ENCODE measurements at regions not wholly inside any gene's neighbourhood (a gene's known extent, or its start where the extent isn't known, plus 50 kb on each side); places are given as distances from the start of the nearest gene placed in this dataset.

- Histone ChIP-seq H4K20me1 (no peaks in the 10 kb centered on the region), H3K27me3 (no peaks in the 10 kb centered on the region), H3K27ac (no peak overlapping the region), H3K9me3 (replicated peaks in 1 of 11) (peaks cover 0 to 1% (median 0%) of the 10 kb centered on the region in 11 experiments; a peak in 3 of 22 replicates), H3K4me1 (no peaks in the 10 kb centered on the region), H3K4me3 (no peak overlapping the region), H3K36me3 (no peaks in the 10 kb centered on the region), H3K9ac (no peak overlapping the region), H3K4me2 (no peak overlapping the region)
- TF ChIP-seq Cebpa-rat (IDR thresholded peaks at IDR 0.05) = no peak
These were observed 196.7 kb downstream of the ZNF330 start for GRCh38 chr4:141417387-141417786.

- H3K36me3 ChIP-seq = no peaks in the 10 kb centered on the region
- H4K20me1 ChIP-seq = no peaks in the 10 kb centered on the region
- H3K27ac ChIP-seq = no peak overlapping the region
- H3K27me3 ChIP-seq = no peaks in the 10 kb centered on the region
- H3K4me1 ChIP-seq = no peaks in the 10 kb centered on the region
- H3K4me2 ChIP-seq = no peak overlapping the region
- no peak for TF ChIP-seq Cebpa-rat (IDR thresholded peaks at IDR 0.05)
- peaks cover 0 to 9% (median 0%) of the 10 kb centered on the region in 11 experiments; a peak in 5 of 22 replicates for H3K9me3 ChIP-seq (replicated peaks in 1 of 11)
- no peak overlapping the region for H3K9ac ChIP-seq
- no peak overlapping the region for H3K4me3 ChIP-seq
These were observed 204.4 kb downstream of the ZNF330 start for GRCh38 chr4:141425124-141425523.

GRCh38 chr4:141427726-141428296, 207.1 kb downstream of the ZNF330 start:
- H3K36me3 ChIP-seq = no peaks in the 10 kb centered on the region
- no peaks in the 10 kb centered on the region for H3K4me1 ChIP-seq
- no peak overlapping the region for H3K9ac ChIP-seq
- H4K20me1 ChIP-seq = no peaks in the 10 kb centered on the region
- H3K27me3 ChIP-seq = no peaks in the 10 kb centered on the region
- H3K4me2 ChIP-seq = no peak overlapping the region
- H3K4me3 ChIP-seq = no peak overlapping the region
- no peak for TF ChIP-seq Cebpa-rat (IDR thresholded peaks at IDR 0.05)
- H3K9me3 ChIP-seq (replicated peaks in 1 of 11) = peaks cover 0 to 4% (median 0%) of the 10 kb centered on the region in 11 experiments; a peak in 4 of 22 replicates
- no peak overlapping the region for H3K27ac ChIP-seq

- no peak overlapping the region for H3K4me2 ChIP-seq
- no peak overlapping the region for H3K9ac ChIP-seq
- H3K9me3 ChIP-seq (replicated peaks in 1 of 11) = no peaks in the 10 kb centered on the region
- no peaks in the 10 kb centered on the region for H3K27me3 ChIP-seq
- no peak for TF ChIP-seq Cebpa-rat (IDR thresholded peaks at IDR 0.05)
- H3K27ac ChIP-seq = no peak overlapping the region
- H3K36me3 ChIP-seq = no peaks in the 10 kb centered on the region
- no peaks in the 10 kb centered on the region for H4K20me1 ChIP-seq
- no peaks in the 10 kb centered on the region for H3K4me1 ChIP-seq
- no peak overlapping the region for H3K4me3 ChIP-seq
These were observed 206.4 kb upstream of the IL15 start for GRCh38 chr4:141429933-141430332.

- Histone ChIP-seq H3K9ac (no peak overlapping the region), H3K4me3 (no peak overlapping the region), H3K27ac (no peak overlapping the region), H3K36me3 (no peaks in the 10 kb centered on the region), H3K4me1 (no peaks in the 10 kb centered on the region), H3K27me3 (no peaks in the 10 kb centered on the region), H4K20me1 (no peaks in the 10 kb centered on the region), H3K9me3 (replicated peaks in 1 of 11) (no peaks in the 10 kb centered on the region), H3K4me2 (no peak overlapping the region)
- TF ChIP-seq Cebpa-rat (IDR thresholded peaks at IDR 0.05) = no peak
These were observed 205.7 kb upstream of the IL15 start for GRCh38 chr4:141430686-141431085.

- no peaks in the 10 kb centered on the region for H3K27me3 ChIP-seq
- H3K4me3 ChIP-seq = no peak overlapping the region
- no peak overlapping the region for H3K27ac ChIP-seq
- H3K9me3 ChIP-seq (replicated peaks in 1 of 11) = no peaks in the 10 kb centered on the region
- TF ChIP-seq Cebpa-rat (IDR thresholded peaks at IDR 0.05) = no peak
- no peaks in the 10 kb centered on the region for H3K4me1 ChIP-seq
- no peaks in the 10 kb centered on the region for H3K36me3 ChIP-seq
- H3K4me2 ChIP-seq = no peak overlapping the region
- H4K20me1 ChIP-seq = no peaks in the 10 kb centered on the region
- H3K9ac ChIP-seq = no peak overlapping the region
These were observed 204.2 kb upstream of the IL15 start for GRCh38 chr4:141432000-141432712.

- Histone ChIP-seq H3K4me1 (no peaks in the 10 kb centered on the region), H3K9me3 (replicated peaks in 1 of 11) (no peaks in the 10 kb centered on the region), H4K20me1 (no peaks in the 10 kb centered on the region), H3K4me3 (no peak overlapping the region), H3K4me2 (no peak overlapping the region), H3K27me3 (no peaks in the 10 kb centered on the region), H3K27ac (no peak overlapping the region), H3K36me3 (no peaks in the 10 kb centered on the region), H3K9ac (no peak overlapping the region)
- TF ChIP-seq Cebpa-rat (IDR thresholded peaks at IDR 0.05) = no peak
These were observed 200.7 kb upstream of the IL15 start for GRCh38 chr4:141435446-141436225.

- no peak overlapping the region for H3K9ac ChIP-seq
- H3K27ac ChIP-seq = no peak overlapping the region
- no peaks in the 10 kb centered on the region for H3K9me3 ChIP-seq (replicated peaks in 1 of 11)
- H4K20me1 ChIP-seq = no peaks in the 10 kb centered on the region
- H3K4me3 ChIP-seq = no peak overlapping the region
- H3K36me3 ChIP-seq = no peaks in the 10 kb centered on the region
- no peak for TF ChIP-seq Cebpa-rat (IDR thresholded peaks at IDR 0.05)
- peaks cover 0 to 17% (median 0%) of the 10 kb centered on the region in 10 experiments; a peak in 4 of 20 replicates for H3K4me1 ChIP-seq
- no peak overlapping the region for H3K4me2 ChIP-seq
- H3K27me3 ChIP-seq = no peaks in the 10 kb centered on the region
These were observed 197.2 kb upstream of the IL15 start for GRCh38 chr4:141439223-141439622.

GRCh38 chr4:141447761-141448160, 188.6 kb upstream of the IL15 start:
- H3K27me3 ChIP-seq = no peaks in the 10 kb centered on the region
- no peak overlapping the region for H3K4me3 ChIP-seq
- no peaks in the 10 kb centered on the region for H3K9me3 ChIP-seq (replicated peaks in 1 of 11)
- peaks cover 0 to 12% (median 0%) of the 10 kb centered on the region in 10 experiments; a peak in 4 of 20 replicates for H3K4me1 ChIP-seq
- TF ChIP-seq Cebpa-rat (IDR thresholded peaks at IDR 0.05) = no peak
- no peaks in the 10 kb centered on the region for H4K20me1 ChIP-seq
- H3K36me3 ChIP-seq = no peaks in the 10 kb centered on the region
- H3K9ac ChIP-seq = no peak overlapping the region
- H3K27ac ChIP-seq = no peak overlapping the region
- no peak overlapping the region for H3K4me2 ChIP-seq
